ENCODE measurements at regions not wholly inside any gene's neighbourhood (a gene's known extent, or its start where the extent isn't known, plus 50 kb on each side); places are given as distances from the start of the nearest gene placed in this dataset.
"Not testable (repeated sequence)": the region's sequence is repeated elsewhere in the genome, so short reads cannot be mapped to it uniquely, and the experiment has no call there.

DNA sequence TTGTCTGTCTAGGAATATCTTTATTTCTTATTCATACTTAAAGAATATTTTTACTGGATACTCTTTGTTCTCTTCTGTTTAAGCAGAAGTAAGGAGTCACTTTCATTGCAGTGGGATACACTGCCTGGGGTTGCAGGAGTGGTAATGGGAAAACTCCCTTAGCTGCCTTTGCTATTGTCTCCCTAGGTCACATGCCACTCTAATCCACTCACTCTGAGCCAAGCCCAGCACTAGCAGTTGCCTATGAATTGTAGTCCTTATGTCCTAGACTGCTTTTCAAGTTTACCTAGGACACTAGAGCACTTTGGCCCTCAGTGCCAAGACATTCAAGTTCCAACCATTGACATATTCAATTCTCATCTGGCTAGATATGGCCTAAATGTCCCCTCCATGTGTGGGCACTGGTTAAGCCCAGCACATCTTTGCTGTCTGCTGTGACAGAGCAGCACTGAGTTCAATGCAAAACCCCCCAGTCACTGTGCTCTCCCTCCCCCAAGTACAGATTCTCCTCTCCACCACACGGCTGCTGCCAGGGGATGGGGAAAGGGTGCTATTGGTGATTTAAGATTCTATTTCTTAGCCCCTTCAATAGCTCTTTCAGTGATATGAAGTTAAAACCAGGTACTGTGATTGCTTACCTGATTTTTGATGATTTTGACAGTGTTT is 991.7 kb upstream of the KCND2 start:
- TF ChIP-seq, protein P1, sequence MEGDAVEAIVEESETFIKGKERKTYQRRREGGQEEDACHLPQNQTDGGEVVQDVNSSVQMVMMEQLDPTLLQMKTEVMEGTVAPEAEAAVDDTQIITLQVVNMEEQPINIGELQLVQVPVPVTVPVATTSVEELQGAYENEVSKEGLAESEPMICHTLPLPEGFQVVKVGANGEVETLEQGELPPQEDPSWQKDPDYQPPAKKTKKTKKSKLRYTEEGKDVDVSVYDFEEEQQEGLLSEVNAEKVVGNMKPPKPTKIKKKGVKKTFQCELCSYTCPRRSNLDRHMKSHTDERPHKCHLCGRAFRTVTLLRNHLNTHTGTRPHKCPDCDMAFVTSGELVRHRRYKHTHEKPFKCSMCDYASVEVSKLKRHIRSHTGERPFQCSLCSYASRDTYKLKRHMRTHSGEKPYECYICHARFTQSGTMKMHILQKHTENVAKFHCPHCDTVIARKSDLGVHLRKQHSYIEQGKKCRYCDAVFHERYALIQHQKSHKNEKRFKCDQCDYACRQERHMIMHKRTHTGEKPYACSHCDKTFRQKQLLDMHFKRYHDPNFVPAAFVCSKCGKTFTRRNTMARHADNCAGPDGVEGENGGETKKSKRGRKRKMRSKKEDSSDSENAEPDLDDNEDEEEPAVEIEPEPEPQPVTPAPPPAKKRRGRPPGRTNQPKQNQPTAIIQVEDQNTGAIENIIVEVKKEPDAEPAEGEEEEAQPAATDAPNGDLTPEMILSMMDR (IDR thresholded peaks at IDR 0.05) = no peak
- no peak overlapping the region for H3K27ac Mint-ChIP-seq (ENCODE audit: unreplicated experiment)
- no peaks in the 10 kb centered on the region for H3K9me3 Mint-ChIP-seq (ENCODE audit: unreplicated experiment)
- H3K4me1 Mint-ChIP-seq (ENCODE audit: unreplicated experiment) = no peaks in the 10 kb centered on the region
- no peaks in the 10 kb centered on the region for H3K36me3 Mint-ChIP-seq (ENCODE audit: unreplicated experiment)
- peaks cover 17% of the 10 kb centered on the region for H3K27me3 Mint-ChIP-seq (ENCODE audit: unreplicated experiment)
- no peak for DNase-seq (ENCODE audit: extremely low spot score, unreplicated experiment)
- H3K4me3 Mint-ChIP-seq (ENCODE audit: unreplicated experiment) = no peak overlapping the region

DNA sequence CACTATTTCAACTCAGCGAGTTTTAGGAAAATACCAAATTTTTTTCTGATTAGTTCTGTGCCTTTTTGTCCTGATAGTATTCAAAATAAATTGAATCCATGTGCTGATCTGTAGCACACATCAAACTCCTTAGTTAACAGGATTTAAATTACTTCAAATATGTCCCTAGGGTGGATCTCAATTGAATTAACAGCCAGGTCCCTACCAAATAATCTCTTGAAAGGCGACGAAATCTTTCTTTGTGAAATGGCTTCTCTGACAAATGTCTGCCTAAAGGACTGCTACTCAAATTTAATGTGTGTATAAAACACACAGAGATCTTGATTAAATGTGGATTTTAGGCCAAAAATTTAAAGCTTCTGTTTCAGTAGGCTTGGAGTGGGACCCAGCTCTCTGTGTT is 989.6 kb upstream of the KCND2 start:
- DNase-seq (ENCODE audit: extremely low spot score, unreplicated experiment) = no peak
- no peaks in the 10 kb centered on the region for H3K4me1 Mint-ChIP-seq (ENCODE audit: unreplicated experiment)

DNA sequence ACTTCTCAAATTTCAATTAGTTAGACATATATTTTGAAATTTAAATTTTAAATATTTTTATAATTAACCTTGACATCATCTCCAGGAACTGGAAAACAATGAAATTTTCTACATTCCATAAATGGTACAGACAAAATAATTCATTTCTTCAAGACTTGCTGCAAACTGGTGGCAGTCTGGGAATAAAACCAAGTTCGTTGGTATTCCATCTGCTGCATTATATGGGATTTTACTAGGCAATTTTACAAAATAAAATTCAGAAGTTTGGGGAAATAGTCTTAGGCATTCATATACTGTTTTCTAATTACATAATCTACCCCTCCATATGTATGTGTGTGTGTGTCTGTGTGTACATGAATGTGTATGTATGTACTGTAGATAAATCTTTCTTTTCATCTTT is 984.6 kb upstream of the KCND2 start:
- Mint-ChIP-seq H3K4me1 (ENCODE audit: unreplicated experiment) (no peaks in the 10 kb centered on the region), H3K36me3 (ENCODE audit: unreplicated experiment) (no peaks in the 10 kb centered on the region), H3K9me3 (ENCODE audit: unreplicated experiment) (no peaks in the 10 kb centered on the region), H3K4me3 (ENCODE audit: unreplicated experiment) (no peak overlapping the region), H3K27me3 (ENCODE audit: unreplicated experiment) (peaks cover 11% of the 10 kb centered on the region), H3K27ac (ENCODE audit: unreplicated experiment) (no peak overlapping the region)
- TF ChIP-seq, protein P1 (IDR thresholded peaks at IDR 0.05) = no peak
- DNase-seq (ENCODE audit: extremely low spot score, unreplicated experiment) = no peak

More for the DNA sequence above, 989.6 kb upstream of the KCND2 start:
- H3K9me3 Mint-ChIP-seq (ENCODE audit: unreplicated experiment) = no peaks in the 10 kb centered on the region
- H3K36me3 Mint-ChIP-seq (ENCODE audit: unreplicated experiment) = no peaks in the 10 kb centered on the region
- H3K4me3 Mint-ChIP-seq (ENCODE audit: unreplicated experiment) = no peak overlapping the region
- H3K27me3 Mint-ChIP-seq (ENCODE audit: unreplicated experiment) = peaks cover 15% of the 10 kb centered on the region
- no peak overlapping the region for H3K27ac Mint-ChIP-seq (ENCODE audit: unreplicated experiment)
- TF ChIP-seq, protein P1 (IDR thresholded peaks at IDR 0.05) = no peak

DNA sequence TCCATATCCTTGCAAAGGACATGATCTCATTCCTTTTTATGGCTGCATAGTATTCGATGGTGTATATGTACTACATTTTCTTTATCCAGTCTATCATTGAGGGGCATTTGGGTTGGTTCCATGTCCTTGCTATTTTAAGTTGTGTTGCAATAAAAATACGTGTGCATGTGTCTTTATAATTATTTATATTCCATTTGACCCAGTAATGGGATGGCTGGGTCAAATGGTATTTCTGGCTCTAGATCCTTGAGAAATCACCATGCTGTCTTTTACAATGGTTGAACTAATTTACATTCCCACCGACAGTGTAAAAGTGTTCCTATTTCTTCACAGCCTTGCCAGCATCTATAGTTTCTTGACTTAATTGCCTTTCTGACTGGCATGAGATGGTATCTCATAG is 972.6 kb upstream of the KCND2 start:
- not testable (repeated sequence) for H3K27me3 Mint-ChIP-seq (ENCODE audit: unreplicated experiment); H3K36me3 Mint-ChIP-seq (ENCODE audit: unreplicated experiment); H3K27ac Mint-ChIP-seq (ENCODE audit: unreplicated experiment); DNase-seq (ENCODE audit: extremely low spot score, unreplicated experiment); H3K4me3 Mint-ChIP-seq (ENCODE audit: unreplicated experiment); H3K4me1 Mint-ChIP-seq (ENCODE audit: unreplicated experiment); H3K9me3 Mint-ChIP-seq (ENCODE audit: unreplicated experiment)

DNA sequence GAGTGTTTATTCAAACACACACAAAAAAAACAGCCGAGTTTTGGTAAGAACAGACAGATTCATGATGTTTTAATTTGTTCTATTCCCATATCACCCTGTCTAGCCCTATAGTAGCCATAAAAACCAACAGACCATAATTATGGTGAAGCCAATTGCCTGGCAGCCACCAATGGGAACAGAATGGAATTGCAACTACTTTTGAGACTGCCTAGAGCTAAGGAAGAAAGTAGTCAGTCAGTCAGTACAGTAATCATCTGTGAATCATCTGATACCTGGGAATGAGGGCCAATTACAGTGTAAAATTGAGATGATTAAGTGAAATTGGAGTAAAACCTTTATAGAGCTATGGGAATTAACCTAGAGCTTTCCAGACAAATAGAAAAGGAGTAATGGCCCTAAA is 952.7 kb upstream of the KCND2 start:
- H3K27ac Mint-ChIP-seq (ENCODE audit: unreplicated experiment) = no peak overlapping the region
- H3K9me3 Mint-ChIP-seq (ENCODE audit: unreplicated experiment) = peaks cover 5% of the 10 kb centered on the region
- H3K4me1 Mint-ChIP-seq (ENCODE audit: unreplicated experiment) = no peaks in the 10 kb centered on the region
- no peak overlapping the region for H3K4me3 Mint-ChIP-seq (ENCODE audit: unreplicated experiment)
- H3K27me3 Mint-ChIP-seq (ENCODE audit: unreplicated experiment) = peaks cover 3% of the 10 kb centered on the region
- no peaks in the 10 kb centered on the region for H3K36me3 Mint-ChIP-seq (ENCODE audit: unreplicated experiment)
- TF ChIP-seq, protein P1 (IDR thresholded peaks at IDR 0.05) = no peak
- DNase-seq (ENCODE audit: extremely low spot score, unreplicated experiment) = no peak

DNA sequence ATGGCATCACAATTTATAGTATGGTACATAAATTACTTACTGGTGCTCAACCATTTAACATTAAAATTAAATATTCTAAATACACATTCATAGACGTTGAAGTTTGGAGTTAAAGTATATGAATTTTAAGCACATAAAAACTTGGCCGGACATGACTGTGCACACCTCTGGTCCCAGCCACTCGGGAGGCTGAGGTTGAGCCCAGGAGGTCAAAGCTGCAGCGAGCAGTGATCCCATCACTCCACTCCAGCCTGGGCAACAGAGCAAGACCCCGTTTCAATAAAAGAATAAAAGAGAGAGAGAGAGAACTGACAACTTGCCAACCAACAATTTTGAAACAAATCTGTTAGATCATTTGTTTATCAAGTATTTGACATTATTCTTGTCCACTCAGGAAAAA is 943.3 kb upstream of the KCND2 start:
- no peak overlapping the region for H3K4me3 Mint-ChIP-seq (ENCODE audit: unreplicated experiment)
- no peaks in the 10 kb centered on the region for H3K36me3 Mint-ChIP-seq (ENCODE audit: unreplicated experiment)
- H3K27me3 Mint-ChIP-seq (ENCODE audit: unreplicated experiment) = peaks cover 20% of the 10 kb centered on the region
- no peak overlapping the region for H3K27ac Mint-ChIP-seq (ENCODE audit: unreplicated experiment)
- no peaks in the 10 kb centered on the region for H3K4me1 Mint-ChIP-seq (ENCODE audit: unreplicated experiment)
- TF ChIP-seq, protein P1 (IDR thresholded peaks at IDR 0.05) = no peak
- DNase-seq (ENCODE audit: extremely low spot score, unreplicated experiment) = no peak
- H3K9me3 Mint-ChIP-seq (ENCODE audit: unreplicated experiment) = no peaks in the 10 kb centered on the region
